ENCODE measurements at regions not wholly inside any gene's neighbourhood (a gene's known extent, or its start where the extent isn't known, plus 50 kb on each side); places are given as distances from the start of the nearest gene placed in this dataset.

DNA sequence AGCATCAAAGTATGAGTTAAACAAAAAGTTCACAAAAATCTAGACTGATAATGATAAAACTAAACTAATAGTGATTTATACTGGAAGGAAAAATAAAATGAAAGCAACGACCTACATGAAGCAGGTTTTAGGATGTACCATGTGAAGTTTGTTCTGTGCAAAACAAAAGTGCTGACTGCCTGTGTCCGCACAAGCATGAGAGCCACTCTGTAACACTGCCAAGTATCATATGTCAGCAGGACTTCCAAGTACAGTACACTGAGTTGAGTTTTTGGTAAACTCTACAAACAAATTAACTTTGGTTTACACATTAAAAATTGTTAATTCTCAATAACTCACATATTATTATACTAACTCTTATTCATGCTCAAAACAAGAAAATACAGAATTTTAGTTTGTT lies 459.0 kb downstream of the PDGFC start:
- Histone ChIP-seq H3K9me3 (ENCODE audit: control insufficient read depth, insufficient read depth, low read length) (no peaks in the 10 kb centered on the region), H3K23ac (ENCODE audit: low read depth, low read length) (no peak overlapping the region), H4K8ac (ENCODE audit: low read depth in 2 of 2, low read length in 2 of 2) (no peak overlapping the region), H2BK120ac (ENCODE audit: low read depth, low read length) (no peak overlapping the region), H3K18ac (ENCODE audit: low read depth, low read length) (no peak overlapping the region), H3K14ac (replicated peaks; ENCODE audit: low read depth, low read length) (no peak overlapping the region), H4K5ac (ENCODE audit: low read depth, low read length) (no peak overlapping the region), H2BK20ac (ENCODE audit: low read depth, low read length) (no peak overlapping the region), H2AK5ac (ENCODE audit: low read depth, low read length) (no peak overlapping the region), H3K27me3 (ENCODE audit: control insufficient read depth, insufficient read depth, low read length) (no peaks in the 10 kb centered on the region), H2AFZ (replicated peaks; ENCODE audit: low read length, poor library complexity) (no peak overlapping the region), H3K9ac (ENCODE audit: low read depth, low read length) (no peak overlapping the region), H3K4me2 (ENCODE audit: low read depth, low read length) (no peak overlapping the region), H2BK15ac (ENCODE audit: low read depth, low read length) (no peak overlapping the region), H3K4me1 (ENCODE audit: control insufficient read depth, insufficient read depth, low read length) (no peaks in the 10 kb centered on the region), H4K20me1 (ENCODE audit: insufficient read depth, low read length) (no peaks in the 10 kb centered on the region), H3K79me1 (ENCODE audit: low read depth in 1 of 2, low read length in 2 of 2) (no peaks in the 10 kb centered on the region), H3K36me3 (ENCODE audit: control insufficient read depth, insufficient read depth, low read length) (no peaks in the 10 kb centered on the region), H4K91ac (ENCODE audit: insufficient read depth, low read depth, low read length) (no peak overlapping the region), H3K4me3 (ENCODE audit: insufficient read depth, low read depth, low read length) (no peak overlapping the region), H3K4ac (ENCODE audit: low read depth, low read length) (no peak overlapping the region), H3K56ac (ENCODE audit: extremely low read depth, insufficient read depth, low read length) (no peak overlapping the region), H2BK5ac (ENCODE audit: low read depth, low read length, poor library complexity, severe bottlenecking) (no peak overlapping the region), H3K9me1 (ENCODE audit: insufficient read depth, low read length) (peaks cover 4% of the 10 kb centered on the region; the same call in 1 of the 2 replicates), H2AK9ac (replicated peaks; ENCODE audit: low read depth, low read length, poor library complexity) (no peak overlapping the region), H3K27ac (ENCODE audit: insufficient read depth, low read length) (no peak overlapping the region)
- ATAC-seq (ENCODE audit: low read depth) (peak; percentile 53; the same call in 1 of the 2 replicates), DNase-seq (peak; percentile 42)
- dilution Hi-C loops (cut with HindIII; ENCODE audit: low sequenced_read_pairs, unreplicated experiment) (no loop called here), in situ Hi-C loops (cut with MboI; ENCODE audit: low sequenced_read_pairs) (no loop called here), intact Hi-C loops (cut with micrococcal nuclease) (no loop called here)
- ChIA-PET POLR2A (ENCODE audit: unreplicated experiment) (no interaction called here), CTCF (no interaction called here)
- WGBS, 2 experiments (ENCODE audit: extremely low coverage in 2 of 2, insufficient read length in 1 of 2): no CpG with 5 or more reads among the region's 2 CpGs
- TF ChIP-seq NFE2L2 (IDR thresholded peaks at IDR 0.05; ENCODE audit: low read depth, low read length): no peak
- TF ChIP-seq, protein P1, sequence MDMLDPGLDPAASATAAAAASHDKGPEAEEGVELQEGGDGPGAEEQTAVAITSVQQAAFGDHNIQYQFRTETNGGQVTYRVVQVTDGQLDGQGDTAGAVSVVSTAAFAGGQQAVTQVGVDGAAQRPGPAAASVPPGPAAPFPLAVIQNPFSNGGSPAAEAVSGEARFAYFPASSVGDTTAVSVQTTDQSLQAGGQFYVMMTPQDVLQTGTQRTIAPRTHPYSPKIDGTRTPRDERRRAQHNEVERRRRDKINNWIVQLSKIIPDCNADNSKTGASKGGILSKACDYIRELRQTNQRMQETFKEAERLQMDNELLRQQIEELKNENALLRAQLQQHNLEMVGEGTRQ (IDR thresholded peaks at IDR 0.05; ENCODE audit: low read depth, low read length): no peak
- TF ChIP-seq RAD21 (IDR thresholded peaks at IDR 0.05; ENCODE audit: low read length): no peak
- TF ChIP-seq CHD1 (IDR thresholded peaks at IDR 0.05; ENCODE audit: low read depth, low read length): no peak
- no peak for TF ChIP-seq MAZ (IDR thresholded peaks at IDR 0.05; ENCODE audit: borderline replicate concordance, low read depth, low read length)
- TF ChIP-seq SMC3 (IDR thresholded peaks at IDR 0.05; ENCODE audit: low read depth, low read length): no peak
- TF ChIP-seq, protein P2, sequence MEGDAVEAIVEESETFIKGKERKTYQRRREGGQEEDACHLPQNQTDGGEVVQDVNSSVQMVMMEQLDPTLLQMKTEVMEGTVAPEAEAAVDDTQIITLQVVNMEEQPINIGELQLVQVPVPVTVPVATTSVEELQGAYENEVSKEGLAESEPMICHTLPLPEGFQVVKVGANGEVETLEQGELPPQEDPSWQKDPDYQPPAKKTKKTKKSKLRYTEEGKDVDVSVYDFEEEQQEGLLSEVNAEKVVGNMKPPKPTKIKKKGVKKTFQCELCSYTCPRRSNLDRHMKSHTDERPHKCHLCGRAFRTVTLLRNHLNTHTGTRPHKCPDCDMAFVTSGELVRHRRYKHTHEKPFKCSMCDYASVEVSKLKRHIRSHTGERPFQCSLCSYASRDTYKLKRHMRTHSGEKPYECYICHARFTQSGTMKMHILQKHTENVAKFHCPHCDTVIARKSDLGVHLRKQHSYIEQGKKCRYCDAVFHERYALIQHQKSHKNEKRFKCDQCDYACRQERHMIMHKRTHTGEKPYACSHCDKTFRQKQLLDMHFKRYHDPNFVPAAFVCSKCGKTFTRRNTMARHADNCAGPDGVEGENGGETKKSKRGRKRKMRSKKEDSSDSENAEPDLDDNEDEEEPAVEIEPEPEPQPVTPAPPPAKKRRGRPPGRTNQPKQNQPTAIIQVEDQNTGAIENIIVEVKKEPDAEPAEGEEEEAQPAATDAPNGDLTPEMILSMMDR (conservative IDR thresholded peaks at IDR 0.05; ENCODE audit: low read depth, low read length): no peak
- no peak for TF ChIP-seq RCOR1 (IDR thresholded peaks at IDR 0.05; ENCODE audit: insufficient replicate concordance, low read length)
- TF ChIP-seq, protein P3, sequence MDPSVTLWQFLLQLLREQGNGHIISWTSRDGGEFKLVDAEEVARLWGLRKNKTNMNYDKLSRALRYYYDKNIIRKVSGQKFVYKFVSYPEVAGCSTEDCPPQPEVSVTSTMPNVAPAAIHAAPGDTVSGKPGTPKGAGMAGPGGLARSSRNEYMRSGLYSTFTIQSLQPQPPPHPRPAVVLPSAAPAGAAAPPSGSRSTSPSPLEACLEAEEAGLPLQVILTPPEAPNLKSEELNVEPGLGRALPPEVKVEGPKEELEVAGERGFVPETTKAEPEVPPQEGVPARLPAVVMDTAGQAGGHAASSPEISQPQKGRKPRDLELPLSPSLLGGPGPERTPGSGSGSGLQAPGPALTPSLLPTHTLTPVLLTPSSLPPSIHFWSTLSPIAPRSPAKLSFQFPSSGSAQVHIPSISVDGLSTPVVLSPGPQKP (IDR thresholded peaks at IDR 0.05; ENCODE audit: borderline replicate concordance, low read depth, low read length): no peak
- TF ChIP-seq RFX5 (IDR thresholded peaks at IDR 0.05; ENCODE audit: low read depth, low read length): no peak
- no peak for TF ChIP-seq CEBPB (IDR thresholded peaks at IDR 0.05; ENCODE audit: low read depth, low read length)
- no peak for TF ChIP-seq MXI1 (IDR thresholded peaks at IDR 0.05; ENCODE audit: borderline replicate concordance, low read depth, low read length)
- no peak for TF ChIP-seq MAFK (IDR thresholded peaks at IDR 0.05; ENCODE audit: low read depth, low read length)
- no peak for TF ChIP-seq POLR2A (IDR thresholded peaks at IDR 0.05; ENCODE audit: low read depth, low read length)
- no peak for TF ChIP-seq BHLHE40 (IDR thresholded peaks at IDR 0.05; ENCODE audit: low read depth, low read length)
- no peak for TF ChIP-seq FOS (IDR thresholded peaks at IDR 0.05; ENCODE audit: low read depth, low read length)
- no TSS peak for BruUV-seq (replicated peaks)
